Stomach smooth muscle (tissue), 2 donors: ENCODE measurements at regions not wholly inside any gene's neighbourhood (a gene's known extent, or its start where the extent isn't known, plus 50 kb on each side); places are given as distances from the start of the nearest gene placed in this dataset.

Experiments used
- H3K27ac ChIP-seq: one replicate; pipeline ENCODE4 v1.7.0; 2013; ENCODE audit warnings: mild to moderate bottlenecking, low read length, inconsistent platforms
- H3K27me3 ChIP-seq, 2 donors: one replicate each; pipeline ENCODE4 v1.7.0; 2013; ENCODE audit warnings: low read length in 2 of 2; ENCODE audit not compliant: insufficient read depth in 2 of 2, control insufficient read depth in 1 of 2
- H3K36me3 ChIP-seq, 2 donors: one replicate each; pipeline ENCODE4 v1.7.0; 2013; ENCODE audit warnings: low read length in 2 of 2; ENCODE audit not compliant: control insufficient read depth in 2 of 2, insufficient read depth in 2 of 2
- H3K4me1 ChIP-seq: one replicate; pipeline ENCODE4 v1.7.0; 2013; ENCODE audit warnings: low read length; ENCODE audit not compliant: control insufficient read depth, insufficient read depth
- H3K4me3 ChIP-seq, 2 donors: one replicate each; pipeline ENCODE4 v1.7.0; 2013; ENCODE audit warnings: low read length in 2 of 2
- H3K9ac ChIP-seq, 2 donors: one replicate each; pipeline ENCODE4 v1.7.0; 2013; ENCODE audit warnings: low read length in 2 of 2, mild to moderate bottlenecking in 1 of 2
- H3K9me3 ChIP-seq, 2 donors: one replicate each; pipeline ENCODE4 v1.7.0; 2013; ENCODE audit warnings: low read length in 2 of 2; ENCODE audit not compliant: control insufficient read depth in 2 of 2
- donor health status: healthy.
- donor health status: Pancreatic carcinoma.

DNA sequence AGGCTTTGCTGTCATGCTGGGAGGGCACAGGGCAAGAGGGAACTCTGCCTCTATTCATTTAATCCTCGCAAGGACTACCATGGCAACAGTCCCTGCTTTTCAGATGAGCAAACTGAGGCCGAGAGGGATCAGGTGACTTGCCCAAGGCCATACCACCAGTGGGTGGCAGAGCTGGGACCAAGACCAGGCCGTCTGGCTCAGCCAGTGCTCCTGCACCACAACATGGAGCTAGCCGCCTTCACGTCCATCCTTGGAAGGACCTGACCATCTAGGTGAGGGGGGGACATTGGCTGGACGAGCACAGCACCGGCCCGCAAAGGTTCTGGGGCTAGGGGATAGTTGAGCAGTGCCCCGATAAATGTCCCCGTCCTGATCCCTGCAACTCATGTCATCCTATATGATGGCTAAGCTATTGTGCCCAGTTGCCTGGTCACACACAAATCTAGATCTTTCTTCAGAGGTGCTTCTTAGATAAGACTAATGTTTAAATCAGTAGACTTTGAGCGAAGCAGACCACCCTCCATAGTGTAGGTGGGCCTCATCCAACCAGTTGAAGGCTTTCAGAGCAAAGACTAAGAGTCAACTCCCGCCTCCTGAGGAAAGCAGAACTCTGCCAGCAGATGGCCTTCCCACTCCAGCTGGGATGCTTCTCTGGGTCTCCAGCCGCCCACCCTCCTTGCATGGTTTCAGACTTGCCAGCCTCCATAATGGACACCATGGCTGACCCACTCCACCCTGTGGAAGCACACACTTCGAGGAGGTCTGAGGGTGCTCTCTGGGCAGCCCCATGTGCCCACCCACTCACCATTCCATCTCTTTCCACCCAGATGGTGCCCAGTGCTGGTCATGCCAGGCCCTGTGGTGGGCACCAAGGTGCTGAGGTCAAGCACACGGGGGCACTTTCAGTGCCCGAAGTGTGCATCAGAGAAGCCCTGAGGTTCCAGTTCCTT, 214.8 kb upstream of the RAB6C start:
- H3K9me3 ChIP-seq = no peaks in the 10 kb centered on the region
- H3K4me3 ChIP-seq = no peak overlapping the region

DNA sequence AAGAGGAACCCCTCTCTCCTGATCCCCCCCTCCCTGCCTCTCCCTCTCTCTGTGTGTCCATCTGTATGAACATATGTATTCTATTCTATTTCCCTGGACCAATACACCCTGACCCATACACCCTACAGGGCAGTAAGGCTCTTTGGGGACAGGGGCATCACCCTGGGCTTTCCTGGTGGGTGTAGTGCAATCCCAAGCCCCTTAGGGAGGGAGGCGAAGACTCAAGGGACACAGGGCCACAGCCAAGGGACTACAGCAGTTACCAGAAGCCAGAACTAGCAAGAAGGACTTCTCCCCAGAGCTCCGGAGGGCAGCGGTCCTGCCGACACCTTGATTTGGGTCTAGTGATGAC, 214.2 kb upstream of the RAB6C start:
- H3K9ac ChIP-seq = no peak overlapping the region
- no peaks in the 10 kb centered on the region for H3K4me1 ChIP-seq
- no peaks in the 10 kb centered on the region for H3K9me3 ChIP-seq
- no peak overlapping the region for H3K27ac ChIP-seq
- H3K4me3 ChIP-seq = no peak overlapping the region
- H3K27me3 ChIP-seq = peaks cover 0 to 6% of the 10 kb centered on the region in 2 donors
- H3K36me3 ChIP-seq = no peaks in the 10 kb centered on the region

More for the DNA sequence above, 214.8 kb upstream of the RAB6C start:
- H3K4me1 ChIP-seq = no peaks in the 10 kb centered on the region
- H3K36me3 ChIP-seq = no peaks in the 10 kb centered on the region
- H3K27me3 ChIP-seq = peaks cover 0 to 6% of the 10 kb centered on the region in 2 donors
- H3K27ac ChIP-seq = no peak overlapping the region
- H3K9ac ChIP-seq = no peak overlapping the region

GRCh38 chr2:129765678-129766351, 213.7 kb upstream of the RAB6C start:
- no peak overlapping the region for H3K4me3 ChIP-seq
- H3K27ac ChIP-seq = no peak overlapping the region
- no peaks in the 10 kb centered on the region for H3K36me3 ChIP-seq
- no peaks in the 10 kb centered on the region for H3K9me3 ChIP-seq
- H3K9ac ChIP-seq = no peak overlapping the region
- peaks cover 0 to 6% of the 10 kb centered on the region in 2 donors for H3K27me3 ChIP-seq
- H3K4me1 ChIP-seq = no peaks in the 10 kb centered on the region

GRCh38 chr2:129766374-129766993, 213.0 kb upstream of the RAB6C start:
- Histone ChIP-seq H3K4me3 (no peak overlapping the region), H3K9ac (no peak overlapping the region), H3K9me3 (no peaks in the 10 kb centered on the region), H3K36me3 (no peaks in the 10 kb centered on the region), H3K27ac (no peak overlapping the region), H3K4me1 (no peaks in the 10 kb centered on the region), H3K27me3 (peaks cover 0 to 6% of the 10 kb centered on the region in 2 donors)

DNA sequence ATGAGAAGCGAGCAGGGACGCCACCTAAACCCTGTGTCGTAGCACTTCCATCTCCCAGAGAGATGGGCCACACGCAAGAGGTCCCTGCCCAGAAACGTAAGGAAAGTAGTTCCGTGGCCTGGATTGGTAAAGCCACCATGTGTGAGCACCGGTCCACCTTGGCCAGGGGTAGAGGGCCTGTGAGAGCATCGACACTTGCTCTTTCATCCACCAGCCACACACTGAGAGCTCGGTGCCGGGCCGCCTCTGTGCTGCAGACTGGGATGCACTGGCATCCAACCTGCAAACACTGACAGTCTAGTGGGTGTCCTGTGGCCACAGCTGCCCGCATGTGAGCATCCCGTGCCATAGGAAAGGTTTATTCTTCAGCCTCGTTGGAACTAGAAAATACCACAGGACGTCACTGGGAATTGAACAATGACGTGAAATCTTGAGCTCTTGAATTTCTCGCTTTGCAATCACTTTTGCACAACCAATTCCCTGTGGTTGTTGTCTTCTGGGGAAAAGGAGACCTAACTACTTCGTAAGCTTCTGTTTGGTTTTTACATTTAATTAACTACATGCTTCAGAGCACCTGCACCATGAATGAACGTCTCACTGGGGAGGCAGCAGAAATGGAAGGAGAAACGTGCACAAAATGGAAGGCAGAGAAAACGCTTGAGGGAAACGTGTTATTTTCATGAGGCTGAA, 212.0 kb upstream of the RAB6C start:
- H3K27me3 ChIP-seq = peaks cover 0 to 6% of the 10 kb centered on the region in 2 donors

DNA sequence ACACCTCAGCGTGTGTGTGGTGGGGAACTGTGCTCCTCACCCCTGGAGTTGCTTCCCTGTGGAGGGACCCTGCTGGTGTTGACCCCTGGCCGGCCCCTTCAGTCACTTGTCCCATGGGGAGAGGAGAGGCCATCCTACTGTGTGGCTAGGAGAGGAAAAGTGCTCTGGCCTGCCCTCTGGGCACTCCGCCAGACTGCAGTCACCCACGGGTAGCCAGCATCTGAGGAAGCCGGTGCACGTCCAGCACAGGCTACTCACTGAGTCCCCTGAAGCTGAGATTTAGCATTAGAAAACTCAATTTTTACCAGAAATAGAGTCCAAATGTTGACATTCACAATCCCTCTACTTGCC, 211.5 kb upstream of the RAB6C start:
- Histone ChIP-seq H3K27me3 (peaks cover 0 to 6% of the 10 kb centered on the region in 2 donors), H3K36me3 (no peaks in the 10 kb centered on the region), H3K4me1 (no peaks in the 10 kb centered on the region), H3K4me3 (no peak overlapping the region), H3K9ac (no peak overlapping the region), H3K9me3 (no peaks in the 10 kb centered on the region), H3K27ac (no peak overlapping the region)

More for the DNA sequence above, 212.0 kb upstream of the RAB6C start:
- H3K9ac ChIP-seq = no peak overlapping the region
- no peaks in the 10 kb centered on the region for H3K4me1 ChIP-seq
- no peaks in the 10 kb centered on the region for H3K36me3 ChIP-seq
- H3K27ac ChIP-seq = no peak overlapping the region
- H3K4me3 ChIP-seq = no peak overlapping the region
- H3K9me3 ChIP-seq = no peaks in the 10 kb centered on the region

GRCh38 chr2:129768485-129769184, 210.8 kb upstream of the RAB6C start:
- Histone ChIP-seq H3K4me1 (no peaks in the 10 kb centered on the region), H3K9ac (no peak overlapping the region), H3K27me3 (peaks cover 0 to 6% of the 10 kb centered on the region in 2 donors), H3K4me3 (no peak overlapping the region), H3K36me3 (no peaks in the 10 kb centered on the region), H3K27ac (no peak overlapping the region), H3K9me3 (no peaks in the 10 kb centered on the region)

- no peak overlapping the region for H3K9ac ChIP-seq
- no peak overlapping the region for H3K27ac ChIP-seq
- H3K9me3 ChIP-seq = no peaks in the 10 kb centered on the region
- H3K4me3 ChIP-seq = no peak overlapping the region
- H3K4me1 ChIP-seq = no peaks in the 10 kb centered on the region
- no peaks in the 10 kb centered on the region for H3K36me3 ChIP-seq
- peaks cover 0 to 4% of the 10 kb centered on the region in 2 donors for H3K27me3 ChIP-seq
These were observed 210.1 kb upstream of the RAB6C start for GRCh38 chr2:129769185-129769991.

- Histone ChIP-seq H3K27ac (no peak overlapping the region), H3K27me3 (peaks cover 0 to 3% of the 10 kb centered on the region in 2 donors), H3K4me3 (no peak overlapping the region), H3K4me1 (no peaks in the 10 kb centered on the region), H3K9me3 (no peaks in the 10 kb centered on the region), H3K36me3 (no peaks in the 10 kb centered on the region), H3K9ac (no peak overlapping the region)
These were observed 207.9 kb upstream of the RAB6C start for GRCh38 chr2:129771418-129772189.
